Hepatocyte (in vitro differentiated cells): ENCODE measurements at regions not wholly inside any gene's neighbourhood (a gene's known extent, or its start where the extent isn't known, plus 50 kb on each side); places are given as distances from the start of the nearest gene placed in this dataset.

Source experiments
- DNase-seq: peaks from one replicate; pipeline ENCODE4 v3.0.0-alpha.2; 2016; ENCODE audit warnings: low spot score
- H2AFZ ChIP-seq: fragments of 200-600 bp; sonication (generic); 2 replicates; pipeline ENCODE4 v1.6.0; 2016; ENCODE audit warnings: antibody characterized with exemption, mild to moderate bottlenecking
- H3K27ac ChIP-seq: fragments of 200-600 bp; sonication (generic); 2 replicates; pipeline ENCODE4 v1.5.1; 2016; ENCODE audit warnings: mild to moderate bottlenecking
- H3K27me3 ChIP-seq: fragments of 200-600 bp; sonication (generic); 2 replicates; pipeline ENCODE4 v1.6.1; 2016
- H3K36me3 ChIP-seq: fragments of 200-600 bp; sonication (generic); replicated peaks from 2 replicates; pipeline ENCODE4 v1.5.1; 2016; ENCODE audit warnings: low read depth; ENCODE audit not compliant: insufficient read depth
- H3K4me1 ChIP-seq: fragments of 200-600 bp; sonication (generic); 2 replicates; pipeline ENCODE4 v1.5.1; 2016; ENCODE audit warnings: mild to moderate bottlenecking, moderate library complexity; ENCODE audit not compliant: insufficient read depth
- H3K4me2 ChIP-seq: fragments of 200-600 bp; sonication (generic); 2 replicates; pipeline ENCODE4 v1.6.0; 2016
- H3K4me3 ChIP-seq: fragments of 200-600 bp; sonication (generic); 2 replicates; pipeline ENCODE4 v1.5.1; 2016; ENCODE audit warnings: mild to moderate bottlenecking
- H3K79me2 ChIP-seq: fragments of 200-600 bp; sonication (generic); 2 replicates; pipeline ENCODE4 v1.6.0; 2017; ENCODE audit warnings: mild to moderate bottlenecking
- H3K9me2 ChIP-seq: fragments of 200-600 bp; sonication (generic); replicated peaks from 2 replicates; pipeline ENCODE4 v1.6.0; 2017; ENCODE audit warnings: mild to moderate bottlenecking; ENCODE audit not compliant: insufficient read depth
- H3K9me3 ChIP-seq: fragments of 200-600 bp; sonication (generic); 2 replicates; pipeline ENCODE4 v1.5.1; 2016; ENCODE audit warnings: low read depth, mild to moderate bottlenecking
- H4K20me1 ChIP-seq: fragments of 200-600 bp; sonication (generic); 2 replicates; pipeline ENCODE4 v1.6.0; 2016; ENCODE audit warnings: mild to moderate bottlenecking; ENCODE audit not compliant: insufficient read depth, poor library complexity, severe bottlenecking
- EZH2 ChIP-seq: fragments of 200-600 bp; sonication (generic); IDR thresholded peaks from 2 replicates; pipeline ENCODE4 v1.6.1; 2016; ENCODE audit warnings: antibody characterized with exemption, mild to moderate bottlenecking, borderline replicate concordance
- EZH2phosphoT487 ChIP-seq: fragments of 200-600 bp; sonication (generic); IDR thresholded peaks from one replicate; pipeline ENCODE4 v1.6.1; 2018; ENCODE audit warnings: antibody characterized with exemption, mild to moderate bottlenecking, low read depth, moderate library complexity; ENCODE audit not compliant: unreplicated experiment, severe bottlenecking
- WGBS: methylation state at CpG from one replicate; pipeline ENCODE4 v1.1.6; 2016; ENCODE audit warnings: low lambda C conversion rate; ENCODE audit errors: missing lambda C conversion rate; 5-methylcytosine and 5-hydroxymethylcytosine counted together
- TF ChIP-seq, protein P1 (sequence below): fragments of 200-600 bp; sonication (generic); IDR thresholded peaks from 2 replicates; pipeline ENCODE4 v1.5.1; 2016; ENCODE audit warnings: antibody characterized with exemption, mild to moderate bottlenecking; ENCODE audit not compliant: poor library complexity

DNA sequence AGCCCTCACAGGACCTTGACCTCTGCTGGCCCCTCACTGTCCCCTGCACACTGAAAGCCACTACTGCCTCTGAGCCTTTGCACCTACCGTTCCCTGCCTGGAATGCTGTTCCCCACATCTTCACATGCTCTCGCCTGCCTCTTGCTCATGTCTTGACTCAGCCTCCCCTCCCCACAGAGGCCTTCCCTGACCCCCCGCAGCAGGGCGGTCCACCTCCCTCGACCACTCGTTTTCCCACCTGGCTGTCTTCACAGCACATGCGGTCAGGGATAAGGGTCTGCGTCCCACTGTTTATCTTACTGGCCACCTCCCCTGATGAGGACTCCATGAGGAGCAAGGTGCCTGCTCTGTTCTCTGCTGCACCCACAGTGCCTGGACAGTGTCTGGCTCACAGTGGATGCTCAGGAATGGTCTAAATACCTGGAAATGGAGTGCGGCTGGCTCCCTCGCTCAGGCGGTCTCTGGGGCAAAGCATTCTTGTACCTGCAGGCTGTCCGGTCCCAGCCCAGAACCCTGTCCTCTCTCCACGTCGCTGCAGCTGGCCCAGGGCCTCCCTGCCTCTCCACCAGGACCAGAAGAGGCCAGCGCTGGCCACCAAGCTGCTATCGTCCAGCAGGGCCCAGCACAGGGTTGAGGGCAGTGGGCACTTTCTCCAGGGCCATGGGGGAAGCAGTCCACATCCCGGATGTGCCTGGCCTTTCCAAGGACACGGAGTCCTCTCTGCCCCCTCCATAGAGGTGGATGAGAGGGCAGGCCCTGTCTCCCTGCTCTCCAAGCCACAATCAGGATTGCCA, 107.4 kb downstream of the NCOR2 start:
- TF ChIP-seq EZH2phosphoT487 (no peak), EZH2 (no peak)
- TF ChIP-seq, protein P1, sequence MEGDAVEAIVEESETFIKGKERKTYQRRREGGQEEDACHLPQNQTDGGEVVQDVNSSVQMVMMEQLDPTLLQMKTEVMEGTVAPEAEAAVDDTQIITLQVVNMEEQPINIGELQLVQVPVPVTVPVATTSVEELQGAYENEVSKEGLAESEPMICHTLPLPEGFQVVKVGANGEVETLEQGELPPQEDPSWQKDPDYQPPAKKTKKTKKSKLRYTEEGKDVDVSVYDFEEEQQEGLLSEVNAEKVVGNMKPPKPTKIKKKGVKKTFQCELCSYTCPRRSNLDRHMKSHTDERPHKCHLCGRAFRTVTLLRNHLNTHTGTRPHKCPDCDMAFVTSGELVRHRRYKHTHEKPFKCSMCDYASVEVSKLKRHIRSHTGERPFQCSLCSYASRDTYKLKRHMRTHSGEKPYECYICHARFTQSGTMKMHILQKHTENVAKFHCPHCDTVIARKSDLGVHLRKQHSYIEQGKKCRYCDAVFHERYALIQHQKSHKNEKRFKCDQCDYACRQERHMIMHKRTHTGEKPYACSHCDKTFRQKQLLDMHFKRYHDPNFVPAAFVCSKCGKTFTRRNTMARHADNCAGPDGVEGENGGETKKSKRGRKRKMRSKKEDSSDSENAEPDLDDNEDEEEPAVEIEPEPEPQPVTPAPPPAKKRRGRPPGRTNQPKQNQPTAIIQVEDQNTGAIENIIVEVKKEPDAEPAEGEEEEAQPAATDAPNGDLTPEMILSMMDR: no peak
- Histone ChIP-seq H3K79me2 (peaks cover 9% of the 10 kb centered on the region), H3K27ac (no peak overlapping the region), H2AFZ (no peak overlapping the region), H3K36me3 (no peaks in the 10 kb centered on the region), H3K4me2 (no peak overlapping the region), H3K4me3 (no peak overlapping the region), H4K20me1 (peaks cover 45% of the 10 kb centered on the region), H3K9me3 (no peaks in the 10 kb centered on the region), H3K9me2 (no peaks in the 10 kb centered on the region), H3K27me3 (no peaks in the 10 kb centered on the region), H3K4me1 (peaks cover 18% of the 10 kb centered on the region)
- no peak for DNase-seq
- WGBS: 98% methylated on average over 15 of the region's 18 CpGs

DNA sequence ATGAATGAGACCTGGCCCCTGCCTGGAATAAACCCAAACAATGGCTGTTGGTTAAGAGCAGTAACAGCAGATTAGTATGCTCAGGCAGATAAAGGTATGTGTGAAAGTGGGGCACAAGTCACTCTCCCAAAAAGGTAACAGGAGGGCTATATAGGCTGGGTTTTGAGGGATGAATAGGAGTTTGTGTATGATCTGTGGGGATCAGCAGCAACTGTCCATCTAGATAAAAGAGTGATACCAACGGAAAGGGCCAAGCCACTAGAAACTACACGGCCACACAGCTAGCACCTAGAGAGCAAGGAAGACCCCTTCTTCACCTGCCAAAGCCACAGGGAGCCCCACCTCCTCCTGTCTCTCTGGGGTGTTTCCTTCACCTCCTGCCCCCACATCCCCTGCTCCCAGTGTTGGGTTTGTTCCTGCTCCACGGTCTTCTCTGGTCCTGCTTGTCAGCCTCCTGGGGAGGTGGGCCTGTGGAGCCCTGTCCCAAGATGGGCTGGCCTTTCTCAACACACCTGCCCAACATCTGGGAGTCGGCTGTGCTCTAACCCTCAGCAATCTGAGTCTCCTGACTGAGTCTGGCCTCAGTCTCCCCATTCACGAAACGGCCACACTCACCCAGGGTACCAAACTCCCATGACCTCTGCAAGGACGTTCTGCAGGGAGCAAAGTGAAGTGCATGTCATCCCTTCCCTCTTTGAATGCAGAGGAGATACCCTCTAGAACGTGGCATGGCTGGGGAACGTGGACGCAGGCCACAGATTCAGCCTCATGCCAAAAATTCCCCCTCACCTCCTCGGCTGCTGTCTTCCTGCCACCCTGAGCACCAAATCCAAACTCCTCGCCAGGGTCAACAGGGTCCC, 108.2 kb downstream of the NCOR2 start:
- Histone ChIP-seq H3K4me3 (no peak overlapping the region), H3K9me3 (no peaks in the 10 kb centered on the region), H2AFZ (no peak overlapping the region), H3K36me3 (no peaks in the 10 kb centered on the region), H3K4me2 (no peak overlapping the region), H3K9me2 (no peaks in the 10 kb centered on the region), H4K20me1 (peaks cover 45% of the 10 kb centered on the region), H3K27me3 (no peaks in the 10 kb centered on the region), H3K27ac (no peak overlapping the region), H3K79me2 (peaks cover 9% of the 10 kb centered on the region), H3K4me1 (peaks cover 15% of the 10 kb centered on the region)
- 95% methylated on average over 12 of the region's 12 CpGs for WGBS
- DNase-seq: no peak
- TF ChIP-seq EZH2phosphoT487: no peak
- TF ChIP-seq, protein P1: no peak
- TF ChIP-seq EZH2: no peak

DNA sequence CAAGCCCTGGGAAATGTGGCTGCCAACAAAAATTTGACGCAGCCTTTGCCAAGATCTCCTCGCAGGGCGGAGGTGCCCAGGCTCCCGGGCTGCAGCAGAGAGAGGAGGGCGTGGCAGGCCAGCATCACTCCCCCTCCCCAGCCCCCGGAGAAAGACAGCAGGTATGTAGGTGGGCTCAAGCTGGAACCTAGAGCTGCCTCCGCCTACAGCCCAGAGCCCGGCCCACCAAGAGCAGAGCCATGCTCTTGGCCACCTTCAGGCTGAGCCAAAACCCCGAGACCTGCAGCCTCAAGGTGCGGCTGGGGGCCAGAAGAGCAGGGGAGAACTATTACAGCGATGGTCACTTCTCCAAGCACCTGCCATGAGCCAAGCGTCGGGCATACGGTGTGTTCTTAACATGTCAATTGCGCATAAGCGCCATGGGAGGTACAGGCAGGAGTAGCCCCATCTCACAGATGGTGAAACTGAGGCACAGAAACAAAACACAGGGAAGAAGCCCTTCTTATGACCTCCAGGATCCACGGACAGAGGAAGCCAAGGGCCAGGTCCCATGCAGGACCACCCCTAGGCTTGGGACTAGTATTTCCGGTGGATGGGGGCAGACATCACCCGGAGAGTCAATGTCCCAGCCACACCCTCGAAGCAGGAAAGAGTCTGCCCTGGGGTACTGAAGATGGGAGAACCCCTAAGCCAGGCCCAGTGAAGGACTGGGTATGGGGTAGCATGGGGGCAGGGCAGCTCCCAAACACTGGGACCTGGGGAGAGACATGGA, 109.0 kb downstream of the NCOR2 start:
- Histone ChIP-seq H3K9me3 (no peaks in the 10 kb centered on the region), H3K9me2 (no peaks in the 10 kb centered on the region), H3K4me1 (peaks cover 7% of the 10 kb centered on the region), H2AFZ (no peak overlapping the region), H3K27ac (no peak overlapping the region), H3K4me2 (no peak overlapping the region), H3K4me3 (no peak overlapping the region), H4K20me1 (peaks cover 38% of the 10 kb centered on the region), H3K27me3 (no peaks in the 10 kb centered on the region), H3K36me3 (no peaks in the 10 kb centered on the region), H3K79me2 (peaks cover 9% of the 10 kb centered on the region)
- WGBS: 93% methylated on average over 19 of the region's 20 CpGs
- no peak for DNase-seq
- no peak for TF ChIP-seq EZH2phosphoT487
- no peak for TF ChIP-seq EZH2
- TF ChIP-seq, protein P1: no peak
